HS-5 (cell line): ENCODE measurements at regions not wholly inside any gene's neighbourhood (a gene's known extent, or its start where the extent isn't known, plus 50 kb on each side); places are given as distances from the start of the nearest gene placed in this dataset.
A peak's percentile ranks its signal among the peaks of the same experiment; 100 is the strongest.
"Not testable (repeated sequence)": the region's sequence is repeated elsewhere in the genome, so short reads cannot be mapped to it uniquely, and the experiment has no call there.

ENCODE experiments used
- DNase-seq: peaks from one replicate; pipeline ENCODE4 v3.0.0-alpha.2; 2012; ENCODE audit warnings: low read depth

- DNase-seq: no peak
Measured at GRCh38 chrX:140342410-140342809, 162.5 kb downstream of the SOX3 start.

DNA sequence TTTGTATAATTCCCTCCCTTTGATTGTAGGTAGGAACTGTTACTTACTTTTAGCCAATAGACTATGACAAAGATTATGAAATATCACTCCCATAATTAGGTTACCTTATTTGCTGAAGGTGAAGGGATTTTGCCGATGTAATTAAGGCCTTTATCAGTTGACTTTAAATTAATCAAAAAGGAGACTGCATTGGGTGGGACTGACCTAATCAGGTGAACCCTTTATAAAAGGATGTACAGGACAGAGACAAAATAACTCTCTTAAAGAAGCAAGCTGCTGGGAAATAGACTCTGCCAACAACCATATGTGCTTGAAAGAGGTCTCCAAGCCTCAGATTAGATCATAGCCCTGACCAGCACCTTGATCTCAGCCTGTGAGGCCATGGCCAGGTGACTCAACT, 167.6 kb downstream of the SOX3 start:
- DNase-seq: no peak

- peak; percentile 34 for DNase-seq
Measured at GRCh38 chrX:140318296-140318695, 186.6 kb downstream of the SOX3 start.

DNA sequence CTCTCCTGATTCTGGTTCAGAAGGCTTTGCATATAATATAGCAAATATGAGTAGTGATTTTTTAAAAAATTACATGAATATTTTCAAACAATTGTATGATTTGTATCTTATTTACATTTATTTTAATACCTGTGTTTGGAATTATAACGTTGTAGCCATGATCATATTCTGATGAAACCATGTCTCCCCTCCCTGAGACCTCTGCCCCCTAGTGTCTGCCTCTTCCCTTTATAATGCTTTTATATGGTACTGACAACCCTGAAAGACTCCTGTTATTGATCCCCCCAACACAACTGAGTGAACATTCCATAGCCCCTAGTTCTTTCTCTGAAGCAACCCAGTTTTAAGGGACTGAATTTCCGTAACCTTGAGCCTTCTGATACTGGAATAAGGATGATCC, 187.4 kb downstream of the SOX3 start:
- no peak for DNase-seq

DNA sequence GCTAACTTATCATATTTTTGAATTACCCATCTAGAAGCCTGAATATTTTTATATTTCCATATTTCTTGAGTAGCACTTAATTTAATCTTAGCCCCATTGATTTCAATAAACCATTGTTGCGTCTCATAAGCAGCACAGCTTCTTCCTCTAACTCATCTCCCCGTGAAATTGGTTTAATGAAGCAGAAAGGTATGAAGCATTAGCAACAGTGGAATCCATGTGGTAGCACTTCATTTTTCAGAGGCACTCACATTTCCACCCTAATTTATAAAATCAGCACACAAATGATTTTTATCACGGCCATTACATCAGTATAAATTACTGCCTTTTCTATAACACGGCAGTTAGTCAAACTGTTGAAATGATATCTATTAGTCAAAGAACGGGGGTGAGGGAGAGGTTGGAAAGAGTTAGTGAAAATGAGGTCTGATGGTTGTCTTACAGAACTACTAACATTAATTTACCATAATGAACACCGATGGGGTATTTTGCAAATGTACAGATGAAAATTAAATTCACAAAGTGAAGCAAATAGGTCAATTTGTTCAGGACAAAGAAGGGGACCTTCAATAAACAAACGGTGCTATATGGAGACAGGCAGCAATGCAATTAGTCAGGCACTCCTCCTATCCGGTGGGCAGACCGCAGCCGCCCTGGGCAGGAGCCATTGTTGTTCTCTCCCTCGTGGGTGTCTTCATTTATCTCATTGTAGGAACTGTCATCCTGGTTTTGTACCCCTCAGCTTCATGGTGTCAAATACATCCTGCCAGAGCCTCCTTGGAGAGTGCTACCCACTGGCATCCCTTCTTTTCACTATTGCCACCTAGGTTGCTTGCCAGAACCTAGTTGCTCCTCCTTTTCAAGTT, 205.7 kb downstream of the SOX3 start:
- DNase-seq: no peak

DNA sequence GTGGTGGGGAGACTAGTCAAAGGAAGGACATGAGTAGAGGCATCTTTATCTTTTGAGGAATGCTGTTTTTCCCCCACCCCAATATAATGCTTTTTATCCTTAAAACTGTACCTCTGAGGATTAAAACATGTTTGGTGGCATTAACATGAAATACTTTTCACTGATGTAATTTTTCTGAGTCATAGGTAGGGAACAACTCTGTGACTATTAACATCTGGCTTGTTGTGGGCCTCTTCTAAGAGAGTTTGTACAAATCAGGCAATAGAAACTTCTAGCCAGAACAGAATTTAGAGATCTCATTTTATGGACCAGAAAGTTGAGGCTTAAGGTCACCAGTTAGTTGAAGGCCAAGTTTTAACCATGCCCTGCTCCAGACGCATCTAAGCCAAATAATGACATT, 207.6 kb downstream of the SOX3 start:
- DNase-seq: no peak

DNA sequence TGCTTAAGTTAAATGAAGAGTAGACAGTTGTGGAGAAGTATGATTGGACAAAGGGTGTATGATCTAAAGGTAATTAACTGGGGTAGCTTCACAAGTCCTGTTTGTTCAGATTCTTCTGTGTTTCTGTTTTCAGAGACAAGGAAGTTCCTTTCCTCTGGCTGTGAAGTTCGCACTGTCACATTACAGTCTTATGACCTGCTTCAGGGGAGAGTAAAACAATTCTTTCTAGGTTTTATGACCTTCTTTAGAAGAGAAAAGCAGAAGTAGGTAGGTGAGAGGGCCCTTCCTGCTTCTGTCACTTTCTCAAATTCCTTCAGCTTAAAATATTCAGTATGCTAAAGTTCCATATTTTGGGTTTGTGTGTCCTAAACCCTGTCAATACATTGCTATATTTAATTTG, 211.9 kb downstream of the SOX3 start:
- DNase-seq: no peak

DNA sequence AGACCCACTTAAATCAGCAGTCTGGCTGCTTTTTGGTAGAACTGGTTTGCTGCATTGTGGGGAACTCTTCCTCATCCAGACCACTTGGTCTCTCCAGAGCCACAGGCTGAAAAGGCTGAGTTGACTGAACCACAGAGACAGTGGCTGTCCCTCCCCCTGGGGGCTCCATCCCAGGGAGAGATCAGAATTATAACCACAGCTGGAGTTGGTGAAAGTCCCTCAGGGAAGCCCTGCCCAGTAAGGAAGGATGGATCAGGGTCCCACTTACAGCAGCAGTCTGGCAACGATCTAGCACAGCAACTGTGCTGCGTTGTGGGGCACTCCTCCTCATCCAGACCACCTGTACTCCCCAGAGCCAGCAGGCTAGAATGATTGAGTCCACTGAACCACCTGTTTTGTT, 212.7 kb downstream of the SOX3 start:
- no peak for DNase-seq

- peak; percentile 66 for DNase-seq
Measured at GRCh38 chrX:140274811-140275525, 229.9 kb downstream of the SOX3 start.

- no peak for DNase-seq
Measured at GRCh38 chrX:140273921-140274320, 230.9 kb downstream of the SOX3 start.

GRCh38 chrX:140250391-140250790, 254.5 kb downstream of the SOX3 start:
- DNase-seq: no peak

DNA sequence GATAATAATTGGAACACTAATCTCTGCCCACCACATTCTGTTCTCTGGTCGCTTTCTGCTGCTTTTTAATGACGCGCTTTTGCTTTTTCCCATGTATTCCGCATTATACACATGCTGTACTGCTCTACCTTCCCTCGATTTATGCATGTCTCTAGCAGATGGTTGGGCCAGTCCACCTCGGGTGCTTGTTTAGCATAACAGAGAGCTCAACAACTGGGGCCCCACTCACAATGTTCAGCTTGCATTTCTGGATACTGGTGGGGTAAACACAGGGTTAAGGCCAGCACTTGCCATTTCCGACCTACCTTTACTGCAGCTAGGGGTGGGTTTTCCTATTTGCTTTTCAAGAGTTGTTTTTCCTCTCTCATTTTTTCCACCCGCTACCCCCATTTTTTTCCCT, 255.8 kb downstream of the SOX3 start:
- no peak for DNase-seq

DNA sequence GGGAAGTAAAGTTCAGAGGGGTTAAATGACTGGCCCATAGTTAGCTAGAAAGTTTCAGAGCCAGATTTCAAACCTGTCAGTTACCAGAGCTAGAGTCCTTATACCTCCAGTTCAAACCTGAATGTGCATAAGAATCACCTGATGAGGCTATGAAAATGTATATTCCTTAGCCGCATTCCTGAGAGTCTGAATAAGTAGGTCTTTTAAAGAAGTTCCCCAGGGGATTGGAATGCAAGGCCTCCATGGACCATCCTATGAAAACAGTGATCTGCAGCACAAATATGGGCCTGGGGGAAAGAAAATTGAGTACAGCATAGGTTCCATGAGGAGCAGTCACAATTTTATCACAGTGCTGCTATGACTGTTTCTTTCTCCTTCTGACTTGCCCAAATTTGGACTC, 263.9 kb upstream of the CXorf66 start:
- no peak for DNase-seq

DNA sequence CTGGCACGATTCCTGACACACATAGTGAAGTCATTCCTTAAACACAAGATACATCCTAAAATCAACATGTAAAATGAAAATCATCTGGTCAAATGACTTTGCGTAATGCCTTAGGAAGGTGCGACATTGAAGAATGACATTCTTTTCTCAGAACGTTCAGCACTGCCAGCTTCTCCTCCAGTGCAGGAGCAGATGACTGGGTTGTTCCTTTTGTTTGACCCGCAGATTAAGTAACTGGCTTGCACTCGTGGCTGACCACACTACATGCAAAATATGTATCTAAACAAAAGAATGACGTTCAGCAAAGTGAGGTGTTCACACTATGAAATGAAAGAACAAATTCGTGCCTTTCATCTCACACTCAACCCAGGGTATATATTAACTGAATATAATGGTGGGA, 260.7 kb upstream of the CXorf66 start:
- DNase-seq: peak; percentile 19

DNA sequence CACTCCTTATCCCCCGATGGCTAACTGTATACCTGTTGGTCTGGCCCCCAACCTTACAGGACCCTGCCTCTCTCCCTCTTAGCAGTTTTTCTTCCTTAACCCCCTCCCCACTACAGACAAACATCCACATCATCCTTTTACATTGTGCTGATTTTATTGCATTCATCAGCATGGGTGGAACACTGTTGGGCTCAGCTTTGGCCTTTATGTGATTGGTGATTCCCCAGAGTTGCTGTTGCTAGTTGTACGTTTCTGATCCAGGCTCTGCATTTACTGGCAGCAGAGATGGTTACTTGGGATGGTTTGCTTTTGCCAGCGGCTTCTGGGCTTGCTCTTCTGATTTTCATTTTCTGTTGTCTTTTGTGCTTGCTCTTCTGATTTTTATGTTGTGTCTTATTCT, 250.6 kb upstream of the CXorf66 start:
- not testable (repeated sequence) for DNase-seq

- not testable (repeated sequence) for DNase-seq
Measured at GRCh38 chrX:140214518-140214917, 249.2 kb upstream of the CXorf66 start.

- no peak for DNase-seq
Measured at GRCh38 chrX:140206657-140207056, 241.3 kb upstream of the CXorf66 start.

GRCh38 chrX:140190441-140191108, 225.3 kb upstream of the CXorf66 start:
- no peak for DNase-seq

GRCh38 chrX:140180585-140180984, 215.3 kb upstream of the CXorf66 start:
- DNase-seq: peak; percentile 68

DNA sequence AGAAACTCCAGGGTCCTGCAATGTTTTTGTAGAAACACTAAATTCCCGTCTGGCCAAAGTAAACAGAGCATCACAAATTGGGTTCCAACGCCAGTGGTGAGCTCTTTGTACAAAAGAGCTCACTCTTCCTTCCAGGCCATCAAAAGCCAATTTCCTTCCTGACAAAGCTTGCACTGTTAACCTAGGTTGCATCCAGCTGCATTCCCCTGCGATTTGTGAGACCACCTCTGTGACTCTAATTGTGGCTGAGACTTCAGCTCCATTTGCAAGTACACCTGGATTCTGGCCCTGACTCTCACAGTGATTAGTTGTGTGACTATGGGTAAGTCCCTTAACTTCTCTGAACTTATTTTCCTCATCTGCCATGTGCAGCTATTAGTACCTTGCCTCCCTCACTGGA, 212.5 kb upstream of the CXorf66 start:
- DNase-seq: no peak

DNA sequence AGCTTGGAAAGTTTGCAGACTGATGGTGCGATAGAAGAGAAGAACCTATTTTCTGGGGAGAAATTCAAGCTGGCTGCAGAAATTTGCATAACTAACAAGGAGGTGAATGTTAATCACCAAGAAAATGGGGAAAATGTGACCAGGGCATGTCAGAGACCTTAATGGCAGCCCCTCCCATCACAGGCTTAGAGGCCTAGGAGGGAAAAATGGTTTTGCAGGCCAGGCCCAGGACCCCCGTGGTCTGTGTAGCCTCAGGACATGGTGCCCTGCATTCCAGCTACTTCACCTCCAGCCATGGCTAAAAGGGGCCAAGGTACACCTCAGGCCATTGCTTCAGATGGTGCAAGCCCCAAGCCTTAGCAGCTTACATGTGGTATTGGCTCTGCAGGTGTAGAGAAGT, 207.1 kb upstream of the CXorf66 start:
- DNase-seq: no peak

DNA sequence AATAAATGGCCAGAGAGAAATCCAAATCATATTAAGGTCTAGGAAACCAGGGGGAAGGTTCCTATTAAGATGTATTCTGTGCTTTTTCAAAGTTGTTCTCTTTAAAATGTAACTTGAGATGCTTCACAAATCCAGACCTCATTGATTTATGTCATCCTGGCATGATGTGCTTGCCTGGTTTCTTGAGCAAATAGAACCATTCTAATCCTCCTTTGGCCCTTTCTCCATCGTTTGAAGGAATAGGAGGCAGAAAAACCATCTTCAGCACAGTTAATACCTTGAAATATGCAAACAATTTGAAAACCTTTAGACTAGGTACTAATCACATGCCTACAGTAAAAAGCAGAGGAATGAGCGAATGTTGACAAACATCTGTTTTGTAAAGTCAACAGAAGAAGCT, 202.2 kb upstream of the CXorf66 start:
- DNase-seq: no peak

- DNase-seq: no peak
Measured at GRCh38 chrX:140165849-140166248, 200.5 kb upstream of the CXorf66 start.
